ENCODE measurements at regions not wholly inside any gene's neighbourhood (a gene's known extent, or its start where the extent isn't known, plus 50 kb on each side); places are given as distances from the start of the nearest gene placed in this dataset.

DNA sequence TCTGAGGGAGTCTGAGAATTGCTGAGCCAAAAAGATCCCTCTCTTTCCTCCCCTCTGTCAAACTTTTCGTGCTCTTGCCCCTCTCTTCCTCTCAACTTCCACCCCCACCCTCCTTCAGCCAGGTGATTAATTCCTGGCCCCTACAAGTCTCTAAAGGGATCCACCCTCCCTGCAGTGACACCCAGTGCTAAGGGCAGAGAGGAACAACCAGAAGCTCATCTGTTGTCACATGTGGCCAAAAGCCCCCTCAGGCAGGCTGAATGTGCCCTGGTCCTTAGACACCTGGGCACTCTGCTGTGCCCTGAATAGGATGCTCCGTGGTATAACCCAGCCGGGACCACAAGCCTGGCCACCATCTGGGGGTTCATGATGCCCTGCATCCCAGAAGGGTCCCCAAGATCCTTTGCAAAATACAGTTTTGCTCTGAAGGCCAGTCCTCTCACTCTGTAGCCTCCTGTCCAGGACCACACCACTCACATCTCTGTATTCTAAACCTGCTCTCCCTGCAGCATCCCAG lies 234.4 kb downstream of the BCL11A start:
- no peak for TF ChIP-seq POLR2AphosphoS5 (IDR thresholded peaks at IDR 0.05)
- TF ChIP-seq, protein P1, sequence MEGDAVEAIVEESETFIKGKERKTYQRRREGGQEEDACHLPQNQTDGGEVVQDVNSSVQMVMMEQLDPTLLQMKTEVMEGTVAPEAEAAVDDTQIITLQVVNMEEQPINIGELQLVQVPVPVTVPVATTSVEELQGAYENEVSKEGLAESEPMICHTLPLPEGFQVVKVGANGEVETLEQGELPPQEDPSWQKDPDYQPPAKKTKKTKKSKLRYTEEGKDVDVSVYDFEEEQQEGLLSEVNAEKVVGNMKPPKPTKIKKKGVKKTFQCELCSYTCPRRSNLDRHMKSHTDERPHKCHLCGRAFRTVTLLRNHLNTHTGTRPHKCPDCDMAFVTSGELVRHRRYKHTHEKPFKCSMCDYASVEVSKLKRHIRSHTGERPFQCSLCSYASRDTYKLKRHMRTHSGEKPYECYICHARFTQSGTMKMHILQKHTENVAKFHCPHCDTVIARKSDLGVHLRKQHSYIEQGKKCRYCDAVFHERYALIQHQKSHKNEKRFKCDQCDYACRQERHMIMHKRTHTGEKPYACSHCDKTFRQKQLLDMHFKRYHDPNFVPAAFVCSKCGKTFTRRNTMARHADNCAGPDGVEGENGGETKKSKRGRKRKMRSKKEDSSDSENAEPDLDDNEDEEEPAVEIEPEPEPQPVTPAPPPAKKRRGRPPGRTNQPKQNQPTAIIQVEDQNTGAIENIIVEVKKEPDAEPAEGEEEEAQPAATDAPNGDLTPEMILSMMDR (IDR thresholded peaks at IDR 0.05; ENCODE audit: poor library complexity, severe bottlenecking), result no peak
- TF ChIP-seq EP300 (conservative IDR thresholded peaks at IDR 0.05; ENCODE audit: poor library complexity, severe bottlenecking), result no peak
